Esophagus muscularis mucosa (tissue), 4 donors: ENCODE measurements at regions not wholly inside any gene's neighbourhood (a gene's known extent, or its start where the extent isn't known, plus 50 kb on each side); places are given as distances from the start of the nearest gene placed in this dataset.
A peak's percentile ranks its signal among the peaks of the same experiment; 100 is the strongest.

Source experiments
- DNase-seq: peaks from one replicate; pipeline ENCODE4 v3.0.0-alpha.2; 2017; ENCODE audit errors: extremely low spot score
- H3K27ac ChIP-seq, 4 donors: fragments of 200-600 bp; sonication (generic); replicated peaks in 1 of 4; 1 replicate in 3 of 4; 2 replicates in 1 of 4; pipeline ENCODE4 v1.5.1; 2016 to 2019; ENCODE audit warnings: mild to moderate bottlenecking in 1 of 4
- H3K27me3 ChIP-seq, 4 donors: fragments of 200-600 bp; sonication (generic); one replicate each; pipeline versions ENCODE4 v1.5.1 to v1.6.0; 2016 to 2019
- H3K36me3 ChIP-seq, 4 donors: fragments of 200-600 bp; sonication (generic); one replicate each; pipeline ENCODE4 v1.5.1; 2016 to 2019
- H3K4me1 ChIP-seq, 4 donors: fragments of 200-600 bp; sonication (generic); one replicate each; pipeline ENCODE4 v1.5.1; 2016 to 2019
- H3K4me3 ChIP-seq, 4 donors: fragments of 200-600 bp; sonication (generic); 1 replicate in 2 of 4; 2 replicates in 2 of 4; pipeline ENCODE4 v1.5.1; 2016 to 2019; ENCODE audit warnings: mild to moderate bottlenecking in 4 of 4, moderate library complexity in 1 of 4
- H3K9me3 ChIP-seq, 4 donors: fragments of 200-600 bp; sonication (generic); 1 replicate in 3 of 4; 2 replicates in 1 of 4; pipeline ENCODE4 v1.5.1; 2016 to 2019
- CTCF ChIP-seq, 3 experiments: fragments of 200-600 bp in 2 of 3; fragments of 450-650 bp in 1 of 3; sonication (generic) in 2 of 3; IDR thresholded peaks; one replicate each; pipeline ENCODE4 v1.5.1; 2017 to 2019; ENCODE audit warnings: antibody characterized with exemption in 3 of 3, mild to moderate bottlenecking in 2 of 3, moderate library complexity in 1 of 3
- EP300 ChIP-seq: sonication (generic); formaldehyde crosslinking; IDR thresholded peaks from one replicate; pipeline ENCODE4 v1.6.1; 2017; ENCODE audit warnings: antibody characterized with exemption
- POLR2A ChIP-seq: fragments of 450-650 bp; IDR thresholded peaks from one replicate; pipeline ENCODE4 v1.6.1; 2017; ENCODE audit warnings: antibody characterized with exemption, moderate library complexity, mild to moderate bottlenecking, low read depth
- POLR2AphosphoS5 ChIP-seq, 2 donors: sonication (generic); formaldehyde crosslinking; IDR thresholded peaks; one replicate each; pipeline ENCODE4 v1.6.1; 2017; ENCODE audit warnings: antibody characterized with exemption in 2 of 2
- WGBS: methylation state at CpG from one replicate; pipeline ENCODE4 v1.1.5; 2018; 5-methylcytosine and 5-hydroxymethylcytosine counted together
- intact Hi-C: fragments of 100-400 bp; cut with DNase I; formaldehyde crosslinking; loops from one replicate; pipeline ENCODE4 v1.15.1; 2023

- TF ChIP-seq EP300 = no peak
- TF ChIP-seq CTCF (IDR thresholded peaks at IDR 0.05) = peak; percentile 63 to 66 (median 63)
- intact Hi-C loops = loop anchor here (5.0 kb wide), 1 partner anchor 230 kb away; no protein-coding TSS in a partner anchor
Measured at GRCh38 chr15:62306851-62307504, 141.9 kb upstream of the C2CD4B start.

GRCh38 chr15:62307551-62307950 lies 142.5 kb upstream of the C2CD4B start:
- Histone ChIP-seq H3K4me3 (no peak overlapping the region), H3K27me3 (peaks cover 0 to 9% (median 2%) of the 10 kb centered on the region in 4 donors), H3K9me3 (peaks cover 0 to 6% (median 0%) of the 10 kb centered on the region in 4 donors), H3K36me3 (no peaks in the 10 kb centered on the region), H3K4me1 (peaks cover 0 to 4% (median 2%) of the 10 kb centered on the region in 4 donors), H3K27ac (no peak overlapping the region)
- intact Hi-C loops = loop anchor here (5.0 kb wide), 1 partner anchor 230 kb away; no protein-coding TSS in a partner anchor
- WGBS = 85% methylated on average over 2 of the region's 2 CpGs
- no peak for DNase-seq
- no peak for TF ChIP-seq POLR2AphosphoS5 (IDR thresholded peaks at IDR 0.05)
- no peak for TF ChIP-seq CTCF (IDR thresholded peaks at IDR 0.05)
- no peak for TF ChIP-seq POLR2A

More at GRCh38 chr15:62306851-62307504, 141.9 kb upstream of the C2CD4B start:
- no peak overlapping the region for H3K4me3 ChIP-seq
- no peaks in the 10 kb centered on the region for H3K36me3 ChIP-seq
- H3K27me3 ChIP-seq = peaks cover 0 to 9% (median 2%) of the 10 kb centered on the region in 4 donors
- no peak for DNase-seq
- H3K9me3 ChIP-seq = peaks cover 0 to 6% (median 0%) of the 10 kb centered on the region in 4 donors
- WGBS = 22% methylated on average over 9 of the region's 9 CpGs
- peaks cover 0 to 4% (median 2%) of the 10 kb centered on the region in 4 donors for H3K4me1 ChIP-seq
- no peak overlapping the region for H3K27ac ChIP-seq

GRCh38 chr15:62316413-62317060 lies 151.5 kb upstream of the C2CD4B start:
- H3K4me1 ChIP-seq = no peaks in the 10 kb centered on the region
- no peaks in the 10 kb centered on the region for H3K36me3 ChIP-seq
- DNase-seq = no peak
- 80% methylated on average over 2 of the region's 2 CpGs for WGBS
- TF ChIP-seq POLR2AphosphoS5 (IDR thresholded peaks at IDR 0.05) = no peak
- TF ChIP-seq EP300 = no peak
- TF ChIP-seq CTCF (IDR thresholded peaks at IDR 0.05) = no peak
- TF ChIP-seq POLR2A = no peak
- intact Hi-C loops = no loop called here
- peaks cover 0 to 4% (median 0%) of the 10 kb centered on the region in 4 donors for H3K9me3 ChIP-seq
- H3K27ac ChIP-seq = no peak overlapping the region
- H3K4me3 ChIP-seq = no peak overlapping the region
- peaks cover 0 to 3% (median 0%) of the 10 kb centered on the region in 4 donors for H3K27me3 ChIP-seq

GRCh38 chr15:62320259-62320658 lies 155.2 kb upstream of the C2CD4B start:
- intact Hi-C loops = no loop called here
- DNase-seq = peak; percentile 42
- Histone ChIP-seq H3K27me3 (peaks cover 0 to 10% (median 0%) of the 10 kb centered on the region in 4 donors), H3K36me3 (no peaks in the 10 kb centered on the region), H3K9me3 (no peaks in the 10 kb centered on the region), H3K4me3 (no peak overlapping the region), H3K27ac (no peak overlapping the region), H3K4me1 (no peaks in the 10 kb centered on the region)
- TF ChIP-seq POLR2A (no peak), EP300 (no peak), POLR2AphosphoS5 (IDR thresholded peaks at IDR 0.05) (no peak), CTCF (IDR thresholded peaks at IDR 0.05) (no peak)
- 77% methylated on average over 2 of the region's 2 CpGs for WGBS
